ENCODE measurements at regions not wholly inside any gene's neighbourhood (a gene's known extent, or its start where the extent isn't known, plus 50 kb on each side); places are given as distances from the start of the nearest gene placed in this dataset.

DNA sequence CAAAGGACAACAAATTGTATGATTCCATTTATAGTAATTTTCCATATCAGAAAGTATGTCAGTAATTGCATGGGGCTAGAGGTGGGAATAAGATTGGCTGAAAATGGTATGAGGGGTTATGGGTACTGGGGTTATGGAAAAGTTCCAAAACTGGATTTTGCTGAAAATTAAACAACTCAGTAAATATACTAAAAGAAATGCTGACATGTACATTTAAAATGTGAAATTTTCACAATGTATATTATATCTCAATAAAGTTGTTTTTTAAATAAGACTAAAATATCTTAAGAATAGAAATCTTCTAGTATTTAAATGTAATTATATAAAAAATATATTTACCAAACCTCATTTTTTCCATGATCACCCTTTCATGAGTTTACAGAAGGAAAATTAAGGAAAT lies 844.9 kb upstream of the SLIT2 start:
- no peak for DNase-seq (ENCODE audit: low read depth)

DNA sequence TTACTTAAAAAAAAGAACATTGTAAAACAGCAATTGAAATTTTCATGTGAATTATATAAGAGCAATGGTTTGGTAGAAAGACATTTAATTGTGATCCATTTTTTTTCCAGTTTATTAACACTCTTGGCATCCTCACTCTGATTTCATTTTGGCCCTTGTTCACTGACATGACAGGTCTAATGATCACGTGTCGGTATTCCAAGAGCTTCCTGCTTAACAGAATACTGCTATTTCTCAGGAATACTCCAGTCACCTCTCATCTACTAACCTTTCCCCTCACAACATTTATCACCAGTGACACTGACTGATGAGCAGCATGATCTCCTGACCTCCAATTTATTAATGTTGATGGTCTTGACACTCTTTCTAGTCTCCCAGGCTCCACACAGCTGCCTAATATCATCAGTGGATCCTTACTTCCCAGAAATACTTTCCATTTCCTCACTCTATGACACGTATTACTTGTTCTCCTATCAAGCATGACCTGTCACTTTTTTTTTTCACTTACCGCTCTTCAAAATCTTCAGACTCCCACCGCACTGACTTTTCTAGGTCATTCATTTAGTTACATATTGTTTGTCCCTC lies 847.8 kb upstream of the SLIT2 start:
- DNase-seq (ENCODE audit: low read depth), result no peak

DNA sequence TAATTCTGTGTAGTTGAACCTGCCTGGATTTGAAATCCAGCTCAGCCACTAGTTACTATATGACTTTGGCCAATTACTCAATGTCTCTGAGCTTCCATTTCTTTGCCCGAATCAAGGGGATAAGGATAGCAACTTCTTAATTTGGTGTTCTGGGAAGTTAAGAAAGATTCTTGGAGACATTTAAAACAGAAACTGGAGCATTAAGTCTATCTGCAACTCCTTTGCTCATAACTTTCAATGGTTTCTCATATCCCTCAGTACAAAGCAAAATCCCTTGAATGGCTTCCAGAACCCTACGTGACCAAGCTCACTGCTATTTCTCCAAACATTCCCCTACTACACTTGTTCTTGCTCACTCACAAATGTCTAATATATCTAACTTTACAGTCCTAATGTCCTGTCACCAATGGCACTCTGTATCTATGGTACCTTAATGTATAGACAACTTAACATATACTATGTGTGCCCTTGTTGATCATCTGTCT lies 849.1 kb upstream of the SLIT2 start:
- DNase-seq (ENCODE audit: low read depth), result no peak

DNA sequence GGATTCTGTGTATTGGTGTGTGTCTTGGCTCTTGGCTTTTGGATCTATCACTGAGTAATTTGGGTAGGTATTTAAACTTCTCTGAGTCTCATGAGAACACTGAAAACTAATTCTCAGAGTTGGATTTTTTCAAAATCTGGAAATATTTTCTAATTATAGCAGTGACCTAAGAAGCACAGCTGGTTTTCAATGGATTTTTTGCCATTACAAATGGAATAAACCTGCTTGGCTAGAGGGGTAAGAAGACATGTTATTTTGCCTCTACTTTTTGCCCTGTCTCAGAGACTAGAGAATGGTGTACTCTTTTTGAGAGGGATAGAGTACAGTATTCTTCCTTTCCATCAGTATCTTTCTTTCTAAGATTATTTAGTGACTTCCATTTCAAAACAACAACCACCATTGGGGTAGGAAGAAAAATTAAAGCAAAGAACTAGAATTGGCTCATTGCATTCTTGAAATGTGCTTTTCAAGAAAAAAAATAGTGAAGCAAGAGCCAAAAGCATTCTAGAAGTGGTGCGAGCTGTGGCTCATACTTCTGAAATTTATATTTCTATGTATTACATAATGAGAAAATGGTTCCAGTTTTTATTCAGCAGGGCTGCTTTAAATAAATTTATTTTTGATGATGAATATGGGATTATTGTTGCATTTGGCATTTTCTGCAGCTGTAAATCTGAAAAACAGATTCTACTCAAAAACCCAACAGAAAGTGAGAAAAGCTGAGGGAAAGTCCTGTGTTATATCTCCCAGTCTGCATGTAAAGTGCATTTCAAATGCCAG lies 850.2 kb upstream of the SLIT2 start:
- no peak for DNase-seq (ENCODE audit: low read depth)

DNA sequence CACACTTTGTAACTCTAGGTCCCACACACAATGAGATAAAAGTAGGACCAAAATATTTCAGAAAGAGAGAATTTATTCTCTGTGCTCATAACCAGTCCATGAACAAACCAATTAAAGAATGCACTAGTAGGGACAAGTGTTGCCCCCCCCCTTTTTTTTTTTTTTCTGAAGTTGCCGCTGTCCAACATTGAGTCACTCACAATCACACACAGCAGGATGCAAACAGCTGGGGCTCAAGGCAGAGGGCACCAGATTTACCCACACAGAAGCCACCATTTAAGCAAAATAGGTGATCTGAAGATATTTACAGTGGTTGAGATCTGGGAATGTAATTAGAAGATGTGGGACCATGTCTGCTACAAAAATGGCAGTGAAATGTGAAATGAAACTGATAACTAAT lies 850.9 kb upstream of the SLIT2 start:
- no peak for DNase-seq (ENCODE audit: low read depth)

DNA sequence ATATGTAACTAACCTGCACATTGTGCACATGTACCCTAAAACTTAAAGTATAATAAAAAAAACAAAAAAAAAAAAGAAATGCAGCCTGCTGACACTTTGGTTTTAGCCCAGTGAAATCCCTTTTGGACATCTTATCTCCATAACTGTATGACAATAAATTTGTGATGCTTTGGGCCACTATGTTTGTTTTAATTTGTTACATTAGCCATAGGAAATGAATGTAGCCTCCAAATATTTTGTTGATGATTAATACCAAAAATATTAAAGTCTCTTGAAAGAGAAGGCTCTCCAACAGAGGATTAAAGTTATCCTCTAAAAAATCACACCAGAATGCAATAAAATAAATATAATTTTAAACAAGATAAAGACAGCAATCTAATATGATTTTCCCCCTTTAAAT lies 852.7 kb upstream of the SLIT2 start:
- peak; percentile 76 for DNase-seq (ENCODE audit: low read depth)

DNA sequence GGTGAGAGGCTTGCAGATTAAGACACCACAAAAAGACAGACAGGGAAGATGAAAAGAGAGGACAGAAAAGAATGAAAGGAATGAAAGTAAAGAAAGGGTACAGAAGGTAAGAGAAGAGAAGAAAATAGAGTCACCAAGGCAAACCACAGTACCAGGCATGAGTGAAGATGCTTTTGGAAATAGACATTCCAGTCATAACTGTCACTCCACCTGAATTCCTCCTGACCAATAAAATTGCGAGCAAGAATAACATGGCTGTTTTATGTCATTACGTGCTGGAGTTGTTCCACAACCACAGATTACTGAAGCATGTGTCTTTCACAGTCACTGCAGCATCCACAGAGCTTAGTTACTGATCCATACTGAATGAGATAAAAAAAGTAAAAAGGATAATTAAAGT lies 864.9 kb upstream of the SLIT2 start:
- peak; percentile 21 for DNase-seq (ENCODE audit: low read depth)

DNA sequence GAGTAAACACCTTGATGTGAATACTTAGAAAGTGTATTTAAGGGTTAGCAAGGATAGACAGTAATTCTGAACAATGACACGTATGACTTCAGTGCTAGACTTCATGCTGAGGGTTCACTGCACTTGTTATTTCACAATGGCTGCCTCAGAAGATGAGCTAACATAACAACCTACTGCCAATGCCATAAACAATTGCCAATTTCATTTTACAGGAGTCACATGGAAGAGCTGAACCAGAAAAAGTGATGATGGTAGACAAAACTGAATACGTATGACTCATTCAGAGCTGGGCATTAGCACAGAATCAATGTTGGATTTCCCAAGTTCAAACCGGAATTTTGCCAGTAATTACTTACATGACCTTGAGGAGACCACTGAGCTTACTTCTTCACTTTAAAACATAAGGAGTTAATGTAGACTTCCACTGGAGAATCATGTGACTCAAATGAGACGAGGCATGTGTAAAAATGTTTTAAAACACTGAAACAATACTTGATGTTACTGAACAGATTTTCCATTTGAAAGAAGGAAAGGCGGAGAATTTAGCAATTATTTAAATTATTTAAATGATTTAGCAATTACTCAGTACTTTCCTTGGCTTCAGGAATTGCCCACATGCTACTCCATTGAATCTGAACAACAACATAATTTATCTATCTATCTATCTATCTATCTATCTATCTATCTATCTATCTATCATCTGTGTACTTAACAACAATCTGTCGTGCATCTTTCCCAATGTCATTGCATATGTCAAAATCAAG lies 868.5 kb upstream of the SLIT2 start:
- DNase-seq (ENCODE audit: low read depth), result peak; percentile 36

DNA sequence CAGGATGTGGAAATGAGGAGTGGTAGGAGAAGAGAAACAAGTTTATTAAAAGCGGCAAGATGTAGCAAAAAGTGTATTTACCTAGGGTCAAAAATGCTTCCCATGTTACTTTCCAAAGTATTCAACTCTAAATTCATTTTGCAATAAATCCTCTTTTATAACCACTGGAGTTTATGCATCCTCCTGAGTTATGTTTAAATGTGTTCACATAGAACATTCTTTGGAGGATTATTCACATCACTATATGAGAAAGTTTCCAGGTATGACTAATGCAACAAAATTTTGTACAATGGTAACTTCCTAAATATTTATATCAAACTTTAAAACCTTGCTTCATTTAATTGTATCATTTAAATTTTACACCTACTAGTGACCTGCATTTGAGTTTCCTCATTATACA lies 870.6 kb upstream of the SLIT2 start:
- peak; percentile 84 for DNase-seq (ENCODE audit: low read depth)

DNA sequence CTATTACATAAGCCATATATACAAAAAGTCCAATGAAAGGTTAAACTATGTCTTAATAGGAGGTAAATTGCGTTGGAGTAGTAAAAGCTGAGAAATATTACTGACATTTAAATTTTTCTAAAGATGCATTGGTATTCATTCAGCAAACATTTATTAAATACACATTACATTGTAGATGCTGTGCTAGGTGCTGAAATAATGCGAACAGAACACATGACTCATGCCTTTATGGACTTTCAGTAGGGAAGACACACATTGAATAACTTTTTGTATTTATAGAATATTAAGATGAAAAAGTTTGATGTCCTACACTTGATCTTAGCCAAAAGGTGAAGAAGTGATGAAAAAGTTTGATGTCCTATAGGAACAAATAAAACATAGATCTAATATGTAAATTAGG lies 871.1 kb upstream of the SLIT2 start:
- peak; percentile 65 for DNase-seq (ENCODE audit: low read depth)

DNA sequence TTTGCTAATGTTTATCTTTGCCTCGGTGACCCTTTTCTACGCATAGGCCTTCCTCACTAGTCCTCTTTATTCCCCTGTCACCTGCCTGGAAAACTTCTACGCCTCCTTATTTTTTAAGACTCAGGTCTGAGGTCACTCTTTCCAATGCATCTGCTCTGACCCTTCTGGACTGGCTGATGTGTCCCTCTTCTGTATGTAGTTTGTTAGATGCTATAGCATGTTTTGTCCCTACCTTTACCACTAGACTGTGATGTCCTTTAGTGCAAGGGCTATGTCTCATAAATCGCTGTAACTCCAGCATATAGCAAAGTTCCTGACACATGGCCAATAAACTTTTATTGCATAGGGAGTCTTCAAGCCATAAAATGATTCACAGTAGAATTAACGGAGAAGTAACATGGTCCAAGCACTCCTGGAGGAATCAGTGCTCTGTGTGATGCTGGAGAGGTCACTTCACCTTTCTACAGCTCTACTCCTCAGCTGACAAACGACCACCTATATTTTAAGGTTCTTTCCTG lies 872.5 kb upstream of the SLIT2 start:
- no peak for DNase-seq (ENCODE audit: low read depth)

DNA sequence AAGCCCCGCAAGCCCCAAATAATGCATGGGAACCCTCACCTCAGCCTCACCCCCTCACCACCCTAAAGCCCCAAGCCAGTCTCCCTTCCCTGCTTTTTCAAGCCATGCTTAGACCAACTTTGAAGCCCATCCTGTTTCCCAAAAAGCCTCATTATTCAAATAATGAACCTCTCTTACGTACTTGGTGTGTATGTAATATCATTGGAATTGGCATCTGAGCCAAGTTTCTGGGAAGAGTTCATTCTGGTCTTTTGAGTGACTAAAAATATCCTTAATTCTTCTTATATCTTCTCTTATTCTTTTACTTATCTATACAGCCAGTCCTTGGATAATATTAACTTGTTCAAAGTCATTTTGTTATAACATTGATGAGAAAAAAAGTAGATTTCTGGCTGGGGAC lies 875.8 kb upstream of the SLIT2 start:
- no peak for DNase-seq (ENCODE audit: low read depth)

DNA sequence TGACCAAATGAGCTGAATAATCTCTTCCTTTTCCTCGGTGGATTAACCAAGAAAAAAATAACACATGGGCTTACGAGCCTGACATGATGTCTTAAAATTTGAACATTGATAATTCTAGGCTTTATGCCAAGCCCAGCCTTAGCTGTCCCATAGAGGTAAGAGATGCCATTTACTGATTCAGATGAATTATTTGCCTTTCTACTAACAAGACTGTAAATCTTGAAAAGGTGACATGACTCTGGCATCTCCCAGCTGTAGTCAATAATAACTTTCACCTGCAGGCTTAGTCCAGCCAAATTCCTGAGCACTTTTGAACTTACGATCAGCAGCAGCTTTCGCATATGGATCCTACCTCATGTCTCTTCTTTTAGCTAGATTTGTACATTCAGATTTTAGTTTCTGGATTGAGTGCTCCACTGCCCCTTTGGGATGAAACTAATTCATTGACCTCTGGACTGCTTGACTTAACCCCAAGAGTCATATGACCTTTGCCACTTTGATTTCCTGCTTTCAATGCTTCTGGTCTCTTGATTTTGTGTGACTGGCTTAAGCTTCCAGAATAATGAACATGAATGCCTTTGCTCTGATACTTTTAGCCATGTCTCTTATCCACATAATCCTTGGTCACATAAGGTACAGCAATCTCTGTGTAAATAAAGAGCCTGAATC lies 876.4 kb upstream of the SLIT2 start:
- no peak for DNase-seq (ENCODE audit: low read depth)

DNA sequence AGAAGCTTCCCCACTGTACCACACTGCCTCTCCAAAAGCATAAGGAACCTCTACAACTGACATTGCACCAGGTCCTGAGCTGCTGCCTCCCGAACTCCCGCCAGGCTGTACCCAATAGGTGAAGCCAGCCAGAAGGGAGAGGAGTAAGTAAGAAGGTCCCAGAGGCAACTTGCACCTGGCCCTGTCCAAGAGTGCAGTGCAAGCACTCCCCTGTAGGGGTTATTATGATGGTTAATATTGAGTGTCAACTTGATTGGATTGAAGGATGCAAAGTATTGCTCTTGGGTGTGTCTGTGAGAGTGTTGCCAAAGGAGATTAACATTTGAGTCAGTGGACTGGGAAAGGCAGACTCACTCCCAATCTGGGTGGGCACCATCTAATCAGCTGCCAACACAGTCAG lies 879.3 kb upstream of the SLIT2 start:
- no peak for DNase-seq (ENCODE audit: low read depth)

DNA sequence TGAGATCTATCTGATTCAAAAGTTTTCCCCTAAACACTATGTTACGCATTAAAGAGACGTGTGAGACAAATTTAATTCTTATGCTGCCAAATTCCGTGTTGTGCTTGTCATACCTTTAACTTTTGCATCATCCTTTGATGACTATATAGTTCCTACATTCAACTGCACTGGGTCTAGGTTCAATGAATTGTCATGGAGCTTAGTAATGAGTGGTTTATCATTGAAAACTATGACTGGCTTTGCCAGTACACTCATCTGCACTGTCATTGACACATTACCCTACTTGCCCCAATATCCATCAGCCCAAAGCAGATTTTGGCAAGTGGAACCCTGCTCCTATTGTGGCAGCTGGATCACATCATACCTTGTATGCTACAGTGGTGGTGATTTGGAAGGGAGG lies 882.9 kb upstream of the SLIT2 start:
- peak; percentile 16 for DNase-seq (ENCODE audit: low read depth)

DNA sequence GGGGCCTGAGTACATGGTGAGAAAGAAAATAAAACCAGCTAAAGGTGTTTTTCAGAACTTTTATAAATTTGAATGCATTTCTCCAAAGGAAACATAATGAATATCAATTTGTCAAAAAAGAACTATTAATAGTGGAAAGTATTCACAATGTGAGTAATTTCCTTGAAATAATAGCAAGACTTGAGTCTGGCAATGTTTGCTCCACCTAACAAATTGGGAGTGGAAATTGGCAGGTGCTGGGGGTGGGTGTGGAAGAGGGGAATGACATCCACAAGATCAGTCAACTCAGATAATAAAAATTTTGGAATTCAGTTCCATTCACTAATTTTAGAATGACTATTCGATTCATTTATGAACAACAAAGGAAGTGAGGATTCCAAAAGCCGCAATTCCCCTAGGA lies 884.8 kb upstream of the SLIT2 start:
- DNase-seq (ENCODE audit: low read depth), result no peak

DNA sequence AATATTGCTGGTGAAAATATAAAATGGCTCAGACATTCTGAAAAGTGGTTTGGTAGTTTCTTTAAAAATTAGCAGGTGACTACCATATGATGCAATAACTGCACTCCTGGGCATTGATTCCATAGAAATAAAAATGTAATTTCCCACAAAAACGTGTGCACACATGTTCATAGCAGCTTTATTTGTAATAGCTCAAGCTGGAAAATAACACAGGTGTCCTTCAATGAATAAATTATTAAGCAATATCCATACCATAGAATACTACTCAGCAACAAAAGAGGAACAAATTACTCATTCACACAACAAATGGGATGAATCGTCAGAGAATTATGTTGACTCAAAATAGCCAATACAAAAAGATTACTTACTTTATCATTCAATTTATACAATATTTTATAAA lies 893.7 kb upstream of the SLIT2 start:
- peak; percentile 54 for DNase-seq (ENCODE audit: low read depth)

DNA sequence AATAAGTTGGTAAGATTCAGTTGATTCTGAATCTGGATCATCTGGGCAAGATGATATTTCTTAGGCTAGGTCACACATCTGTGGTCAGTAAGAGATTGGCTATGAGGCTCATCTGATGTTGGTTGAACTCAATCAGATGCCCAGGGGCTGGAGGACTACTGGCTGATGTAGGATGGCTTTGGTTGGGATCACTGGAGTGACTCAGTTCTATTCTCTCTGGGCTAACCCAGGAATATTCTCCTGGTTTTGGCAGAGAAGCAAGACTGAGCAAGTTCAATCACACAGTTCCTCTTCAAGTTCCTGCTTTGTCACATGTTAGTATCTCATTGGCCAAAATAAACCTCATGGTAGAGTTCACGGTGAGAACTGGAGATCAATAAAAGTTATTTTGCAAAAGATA lies 902.3 kb upstream of the SLIT2 start:
- no peak for DNase-seq (ENCODE audit: low read depth)

DNA sequence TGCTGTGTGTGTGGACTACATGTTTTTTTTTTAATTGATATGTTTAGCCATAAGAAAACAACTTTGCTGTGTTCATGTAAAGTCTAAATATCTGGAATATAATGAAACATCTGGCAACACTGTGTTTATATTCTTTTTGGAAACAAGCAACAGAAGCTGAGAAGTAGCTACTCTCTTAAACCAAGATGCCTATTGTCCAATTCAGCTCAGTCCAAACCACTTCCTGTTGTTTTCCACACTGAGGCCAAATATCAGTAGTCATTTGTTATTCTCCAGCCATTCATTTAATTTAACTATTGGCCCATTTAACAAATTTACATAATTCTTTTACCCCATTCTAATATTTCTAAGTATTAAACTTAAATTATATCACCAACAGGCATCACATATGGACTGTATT lies 903.0 kb upstream of the SLIT2 start:
- DNase-seq (ENCODE audit: low read depth), result no peak

DNA sequence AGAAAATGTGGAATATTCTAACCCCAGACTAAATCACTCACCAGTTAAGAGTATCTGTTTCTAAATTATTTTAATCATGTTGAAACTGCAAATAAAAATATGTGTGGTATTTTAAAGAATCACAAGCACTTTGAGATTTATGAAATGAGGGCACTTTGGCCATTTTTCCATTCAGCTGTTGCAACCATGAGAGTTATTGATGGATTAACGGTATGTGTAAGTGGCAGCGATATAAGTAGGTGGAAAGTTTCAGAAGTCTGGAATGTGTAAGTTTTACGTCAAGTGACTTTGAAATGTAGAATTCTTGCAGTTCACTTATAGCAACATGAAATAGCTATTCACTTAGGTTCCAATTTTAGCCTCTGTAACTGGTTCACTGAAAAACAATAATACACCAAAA lies 905.1 kb upstream of the SLIT2 start:
- DNase-seq (ENCODE audit: low read depth), result no peak

DNA sequence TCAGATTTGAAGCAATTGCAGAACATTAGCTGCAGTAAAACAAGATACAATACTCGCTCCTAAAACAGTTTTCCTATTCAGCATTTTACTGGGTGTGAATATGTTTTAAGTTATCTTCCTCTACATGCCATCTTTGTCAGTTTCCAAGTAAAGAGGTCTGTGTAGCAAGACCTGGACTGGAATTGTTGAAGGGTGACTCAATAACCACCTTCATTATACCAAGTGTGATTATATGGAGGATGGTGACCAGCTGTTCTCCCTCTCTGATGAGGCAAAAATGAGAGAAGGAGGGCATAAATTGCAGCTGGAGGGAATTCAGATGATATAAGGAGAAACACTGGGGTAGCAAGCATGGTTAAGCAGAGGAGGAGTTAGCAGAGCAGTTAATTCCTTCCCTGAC lies 922.1 kb upstream of the SLIT2 start:
- peak; percentile 44 for DNase-seq (ENCODE audit: low read depth)

DNA sequence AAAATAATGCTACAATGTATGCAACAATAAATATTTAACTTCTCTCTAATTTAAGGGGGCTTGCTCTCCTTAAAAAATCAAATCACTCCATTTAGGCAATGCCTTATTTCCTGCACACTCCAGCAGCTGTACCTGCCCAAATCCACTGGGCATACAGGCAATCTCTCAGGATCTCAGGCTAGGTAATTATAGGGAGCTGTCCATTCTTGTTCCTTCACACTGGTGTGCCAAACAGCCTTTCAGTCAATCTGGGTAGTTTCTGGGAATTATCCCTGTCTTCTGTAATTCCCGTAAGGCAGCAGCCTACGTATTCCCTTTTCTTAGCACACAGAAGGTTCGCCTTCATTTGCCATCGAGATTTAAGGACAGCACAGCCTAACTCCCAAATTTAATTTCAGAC lies 922.6 kb upstream of the SLIT2 start:
- DNase-seq (ENCODE audit: low read depth), result no peak
